ENCODE measurements at regions not wholly inside any gene's neighbourhood (a gene's known extent, or its start where the extent isn't known, plus 50 kb on each side); places are given as distances from the start of the nearest gene placed in this dataset.

- Mint-ChIP-seq H3K9me3 (no peaks in the 10 kb centered on the region), H3K27ac (no peak overlapping the region), H3K4me3 (no peak overlapping the region), H3K36me3 (ENCODE audit: low read depth) (no peaks in the 10 kb centered on the region), H3K27me3 (no peaks in the 10 kb centered on the region), H3K4me1 (no peaks in the 10 kb centered on the region)
- ATAC-seq (no peak), DNase-seq (no peak)
Observed at GRCh38 chrX:76228499-76228898, 55.6 kb downstream of the PBDC1 start.

GRCh38 chrX:76248901-76249300 lies 76.0 kb downstream of the PBDC1 start:
- Mint-ChIP-seq H3K4me1 (no peaks in the 10 kb centered on the region), H3K4me3 (no peak overlapping the region), H3K36me3 (ENCODE audit: low read depth) (no peaks in the 10 kb centered on the region), H3K27me3 (no peaks in the 10 kb centered on the region), H3K9me3 (no peaks in the 10 kb centered on the region), H3K27ac (no peak overlapping the region)
- ATAC-seq, result no peak
- no peak for DNase-seq

- Mint-ChIP-seq H3K4me3 (no peak overlapping the region), H3K9me3 (no peaks in the 10 kb centered on the region), H3K27me3 (no peaks in the 10 kb centered on the region), H3K36me3 (ENCODE audit: low read depth) (no peaks in the 10 kb centered on the region), H3K27ac (no peak overlapping the region), H3K4me1 (no peaks in the 10 kb centered on the region)
- ATAC-seq, result peak; percentile 72
- peak; percentile 9 for DNase-seq
Observed at GRCh38 chrX:76253432-76253831, 80.6 kb downstream of the PBDC1 start.

- Mint-ChIP-seq H3K4me1 (no peaks in the 10 kb centered on the region), H3K36me3 (ENCODE audit: low read depth) (no peaks in the 10 kb centered on the region), H3K27ac (no peak overlapping the region), H3K9me3 (no peaks in the 10 kb centered on the region), H3K27me3 (no peaks in the 10 kb centered on the region), H3K4me3 (no peak overlapping the region)
- DNase-seq, result peak; percentile 21
- no peak for ATAC-seq
Observed at GRCh38 chrX:76279007-76279406, 106.1 kb downstream of the PBDC1 start.
